ENCODE measurements at regions not wholly inside any gene's neighbourhood (a gene's known extent, or its start where the extent isn't known, plus 50 kb on each side); places are given as distances from the start of the nearest gene placed in this dataset.
A peak's percentile ranks its signal among the peaks of the same experiment; 100 is the strongest.
"Not testable (repeated sequence)": the region's sequence is repeated elsewhere in the genome, so short reads cannot be mapped to it uniquely, and the experiment has no call there.

DNA sequence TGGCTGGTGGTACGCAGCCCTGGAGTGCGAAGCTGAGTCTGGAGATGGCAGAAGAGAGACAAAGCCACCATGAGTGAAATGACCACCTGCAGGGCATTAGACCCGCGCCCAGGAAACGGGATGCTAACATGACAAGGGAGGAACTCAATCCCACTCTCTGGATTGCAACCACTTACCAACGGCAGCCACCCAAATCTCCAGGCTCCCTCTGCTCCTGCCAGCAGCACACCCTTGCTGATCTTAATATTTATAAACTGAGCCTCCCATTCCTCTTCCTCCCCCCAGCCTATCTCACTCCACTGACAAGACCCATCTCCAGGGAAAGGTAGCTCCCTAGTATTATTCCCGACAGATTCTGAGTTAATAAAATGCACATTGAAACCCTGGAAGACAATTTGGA is 1508.8 kb downstream of the FOXD4L5 start:
- not testable (repeated sequence) for H3K9ac ChIP-seq (ENCODE audit: extremely low read depth, low read length, poor library complexity, severe bottlenecking); H3K27me3 Mint-ChIP-seq (ENCODE audit: insufficient read depth); DNase-seq; H3K4me1 Mint-ChIP-seq; H3K27ac ChIP-seq (ENCODE audit: low read depth, low read length); H3K27me3 ChIP-seq (ENCODE audit: control insufficient read depth, insufficient read depth, low read length, poor library complexity, severe bottlenecking); H3K36me3 ChIP-seq (ENCODE audit: control insufficient read depth, insufficient read depth, low read length); H3K9me3 ChIP-seq (ENCODE audit: control insufficient read depth, low read length); H3K36me3 Mint-ChIP-seq (ENCODE audit: low read depth); H3K4me3 ChIP-seq (ENCODE audit: low read length); H3K27ac Mint-ChIP-seq; H3K4me3 Mint-ChIP-seq; H3K4me1 ChIP-seq (ENCODE audit: control insufficient read depth, insufficient read depth, low read length)
- H3K9me3 Mint-ChIP-seq = peaks cover 23% of the 10 kb centered on the region
- WGBS, 2 experiments (ENCODE audit: insufficient coverage in 1 of 2, insufficient read length in 1 of 2) = 100% methylated on average over 1 of the region's 7 CpGs; no CpG with 5 or more reads in 1 of the 2 experiments

DNA sequence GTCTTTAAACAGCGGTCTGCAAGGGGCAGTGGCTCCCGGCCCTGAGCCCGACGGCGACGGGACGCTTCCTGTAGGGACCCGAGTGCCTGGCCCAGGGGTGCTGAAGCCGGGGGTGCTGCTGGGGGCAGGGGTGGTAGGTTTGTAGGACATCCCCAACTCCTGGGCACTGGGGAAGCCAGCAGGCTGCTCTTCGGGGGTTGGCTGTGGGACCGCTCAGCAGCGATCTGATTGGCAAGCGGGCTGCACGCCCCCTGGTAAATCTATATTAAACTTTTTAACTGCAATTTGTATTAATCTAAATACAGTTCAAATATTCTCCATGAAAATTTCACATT is 1510.0 kb downstream of the FOXD4L5 start:
- WGBS, 2 experiments (ENCODE audit: insufficient coverage in 1 of 2, insufficient read length in 1 of 2) = 85% methylated on average over 14 of the region's 14 CpGs; no CpG with 5 or more reads in 1 of the 2 experiments
- not testable (repeated sequence) for DNase-seq; H3K9me3 ChIP-seq (ENCODE audit: control insufficient read depth, low read length); H3K9ac ChIP-seq (ENCODE audit: extremely low read depth, low read length, poor library complexity, severe bottlenecking); H3K27ac Mint-ChIP-seq; H3K36me3 ChIP-seq (ENCODE audit: control insufficient read depth, insufficient read depth, low read length); H3K27ac ChIP-seq (ENCODE audit: low read depth, low read length); H3K36me3 Mint-ChIP-seq (ENCODE audit: low read depth); H3K4me3 ChIP-seq (ENCODE audit: low read length); H3K27me3 ChIP-seq (ENCODE audit: control insufficient read depth, insufficient read depth, low read length, poor library complexity, severe bottlenecking); H3K4me1 Mint-ChIP-seq; H3K4me1 ChIP-seq (ENCODE audit: control insufficient read depth, insufficient read depth, low read length); H3K27me3 Mint-ChIP-seq (ENCODE audit: insufficient read depth); H3K4me3 Mint-ChIP-seq
- peaks cover 25% of the 10 kb centered on the region for H3K9me3 Mint-ChIP-seq

DNA sequence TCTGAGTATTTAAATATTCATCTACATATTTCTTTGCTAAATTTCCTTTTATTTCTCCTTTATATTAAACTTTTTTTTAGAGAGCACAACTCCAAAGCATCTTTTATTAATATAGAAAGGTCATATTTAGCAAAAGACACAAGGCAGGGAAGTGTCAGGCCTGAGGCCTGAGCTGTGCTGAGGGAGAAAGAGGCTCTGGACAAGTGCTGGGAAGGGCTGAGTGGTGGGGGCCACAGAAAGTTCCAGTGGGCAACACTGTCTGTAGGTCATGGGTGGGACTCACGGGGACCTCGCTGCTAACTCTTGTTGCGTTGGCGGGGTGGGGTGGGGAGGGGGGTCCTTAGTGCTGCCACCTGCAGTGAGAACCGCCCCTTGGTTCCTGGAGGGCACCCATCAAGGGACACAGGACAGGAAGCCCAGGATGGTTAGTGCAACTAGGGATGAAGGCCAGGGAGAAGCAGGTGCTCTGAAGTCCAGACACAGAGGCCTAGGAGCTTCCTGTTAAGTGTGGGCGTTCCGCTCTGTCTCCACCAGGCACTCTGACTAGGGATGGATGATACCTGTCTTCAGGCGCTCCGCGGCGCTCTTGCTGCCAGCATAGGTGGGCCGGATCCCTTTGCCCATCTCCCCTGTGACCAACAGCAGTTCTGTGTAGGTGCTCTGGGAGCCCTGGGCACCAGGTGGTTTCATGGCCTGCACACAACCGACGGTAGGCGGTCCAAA is 1510.5 kb downstream of the FOXD4L5 start:
- H3K4me1 ChIP-seq (ENCODE audit: control insufficient read depth, insufficient read depth, low read length); H3K36me3 Mint-ChIP-seq (ENCODE audit: low read depth); H3K4me1 Mint-ChIP-seq; H3K36me3 ChIP-seq (ENCODE audit: control insufficient read depth, insufficient read depth, low read length); H3K27ac Mint-ChIP-seq; H3K4me3 ChIP-seq (ENCODE audit: low read length); H3K9ac ChIP-seq (ENCODE audit: extremely low read depth, low read length, poor library complexity, severe bottlenecking); H3K4me3 Mint-ChIP-seq; DNase-seq; H3K9me3 ChIP-seq (ENCODE audit: control insufficient read depth, low read length); H3K27me3 ChIP-seq (ENCODE audit: control insufficient read depth, insufficient read depth, low read length, poor library complexity, severe bottlenecking); H3K27ac ChIP-seq (ENCODE audit: low read depth, low read length); H3K27me3 Mint-ChIP-seq (ENCODE audit: insufficient read depth): not testable (repeated sequence)
- peaks cover 22% of the 10 kb centered on the region for H3K9me3 Mint-ChIP-seq
- WGBS, 2 experiments (ENCODE audit: insufficient coverage in 1 of 2, insufficient read length in 1 of 2) = 91% methylated on average over 10 of the region's 15 CpGs; no CpG with 5 or more reads in 1 of the 2 experiments

DNA sequence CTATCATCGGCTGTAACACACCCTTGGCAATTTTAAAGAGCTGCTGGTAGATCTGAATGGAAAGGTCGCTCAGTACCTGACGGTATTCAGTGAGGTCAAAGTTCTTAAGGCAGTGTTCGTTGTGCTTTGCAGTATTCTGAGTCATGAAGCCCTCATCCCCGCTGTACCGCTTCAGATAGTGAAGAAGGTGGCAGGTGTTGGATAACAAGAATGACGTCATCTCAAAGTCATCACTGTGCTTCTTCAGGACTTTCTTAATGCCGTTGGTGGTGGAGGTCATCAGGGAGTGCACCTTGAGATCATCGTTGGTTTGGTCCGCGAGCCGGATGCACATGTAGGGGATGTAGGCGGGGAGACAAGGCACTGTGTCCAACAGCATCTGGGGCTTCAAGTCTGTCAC is 1522.8 kb downstream of the FOXD4L5 start:
- H3K4me3 Mint-ChIP-seq; H3K27ac ChIP-seq (ENCODE audit: low read depth, low read length); H3K27me3 Mint-ChIP-seq (ENCODE audit: insufficient read depth); H3K27ac Mint-ChIP-seq; H3K36me3 Mint-ChIP-seq (ENCODE audit: low read depth); DNase-seq; H3K27me3 ChIP-seq (ENCODE audit: control insufficient read depth, insufficient read depth, low read length, poor library complexity, severe bottlenecking); H3K9me3 ChIP-seq (ENCODE audit: control insufficient read depth, low read length); H3K4me3 ChIP-seq (ENCODE audit: low read length); H3K9ac ChIP-seq (ENCODE audit: extremely low read depth, low read length, poor library complexity, severe bottlenecking); H3K36me3 ChIP-seq (ENCODE audit: control insufficient read depth, insufficient read depth, low read length); H3K4me1 Mint-ChIP-seq; H3K4me1 ChIP-seq (ENCODE audit: control insufficient read depth, insufficient read depth, low read length): not testable (repeated sequence)
- 78% methylated on average over 9 of the region's 13 CpGs; no CpG with 5 or more reads in 1 of the 2 experiments for WGBS, 2 experiments (ENCODE audit: insufficient coverage in 1 of 2, insufficient read length in 1 of 2)
- peaks cover 43% of the 10 kb centered on the region for H3K9me3 Mint-ChIP-seq

DNA sequence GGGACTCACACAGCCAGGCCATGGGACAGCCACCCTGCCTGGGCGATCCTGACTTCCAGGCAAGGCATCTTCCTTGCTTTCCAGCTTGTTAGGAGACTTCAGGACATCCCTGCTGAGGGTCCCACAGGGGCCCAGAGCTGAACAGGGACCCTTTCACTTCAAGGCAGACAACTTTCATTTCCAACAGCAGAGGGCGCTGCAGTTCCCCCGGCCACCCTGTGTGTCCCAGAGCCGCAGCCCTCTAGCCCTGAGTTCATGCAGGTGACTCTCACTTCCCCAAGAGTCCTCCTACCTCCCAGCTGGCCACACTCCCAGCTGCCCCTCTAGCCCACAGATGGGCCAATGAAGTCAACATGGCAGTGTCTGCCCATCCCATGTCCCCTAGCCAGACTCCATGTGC is 1556.0 kb downstream of the FOXD4L5 start:
- peaks cover 43% of the 10 kb centered on the region for H3K9me3 Mint-ChIP-seq
- H3K4me1 Mint-ChIP-seq = not testable (repeated sequence)

More for the DNA sequence above, 1556.0 kb downstream of the FOXD4L5 start:
- peak; percentile 49 for DNase-seq
- H3K4me3 ChIP-seq (ENCODE audit: low read length); H3K4me3 Mint-ChIP-seq; H3K9me3 ChIP-seq (ENCODE audit: control insufficient read depth, low read length); H3K4me1 ChIP-seq (ENCODE audit: control insufficient read depth, insufficient read depth, low read length); H3K36me3 Mint-ChIP-seq (ENCODE audit: low read depth); H3K27me3 Mint-ChIP-seq (ENCODE audit: insufficient read depth); H3K9ac ChIP-seq (ENCODE audit: extremely low read depth, low read length, poor library complexity, severe bottlenecking); H3K36me3 ChIP-seq (ENCODE audit: control insufficient read depth, insufficient read depth, low read length); H3K27ac ChIP-seq (ENCODE audit: low read depth, low read length); H3K27ac Mint-ChIP-seq; H3K27me3 ChIP-seq (ENCODE audit: control insufficient read depth, insufficient read depth, low read length, poor library complexity, severe bottlenecking): not testable (repeated sequence)
- WGBS, 2 experiments (ENCODE audit: insufficient coverage in 1 of 2, insufficient read length in 1 of 2) = 60 to 75% methylated on average over 1 to 4 of the region's 4 CpGs

Measured in endodermal cell (in vitro differentiated cells).